IMR-90 (cell line): ENCODE measurements at regions not wholly inside any gene's neighbourhood (a gene's known extent, or its start where the extent isn't known, plus 50 kb on each side); places are given as distances from the start of the nearest gene placed in this dataset.

Experiments used
- ATAC-seq: fragments of 200-7000 bp; cut with Tn5 transposase; 2 replicates; pipeline ENCODE4 v1.9.1; 2020; ENCODE audit warnings: low read depth, mild to moderate bottlenecking, moderate library complexity
- BruUV-seq: library from RNA; stranded (reverse); fragments of 400-500 nt; replicated peaks from 2 replicates; lab custom pipeline; 2021; lab: Mats Ljungman, UMichigan
- CTCF ChIA-PET: fragments of 300-600 bp; formaldehyde crosslinking; extraction: SDS; loops from one replicate; lab custom pipeline; 2021; ENCODE audit warnings: antibody characterized with exemption; lab: Yijun Ruan, JAX
- POLR2A ChIA-PET: fragments of 300-600 bp; sonication (Branson Sonifier 250); formaldehyde crosslinking; loops from one replicate; lab custom pipeline; 2022; ENCODE audit warnings: antibody characterized with exemption; ENCODE audit not compliant: unreplicated experiment; lab: Charles Lee
- DNase-seq: peaks from one replicate; pipeline ENCODE4 v3.0.0; 2013
- H2AFZ ChIP-seq: replicated peaks from 2 replicates; pipeline ENCODE3; 2013; ENCODE audit warnings: low read length, mild to moderate bottlenecking; ENCODE audit not compliant: poor library complexity
- H2AK5ac ChIP-seq: 2 replicates; pipeline ENCODE4 v1.6.1; 2013; ENCODE audit warnings: low read depth, low read length, inconsistent platforms
- H2AK9ac ChIP-seq: replicated peaks from 2 replicates; pipeline ENCODE3; 2013; ENCODE audit warnings: mild to moderate bottlenecking, low read depth, low read length, moderate library complexity; ENCODE audit not compliant: poor library complexity
- H2BK120ac ChIP-seq: 2 replicates; pipeline ENCODE4 v1.6.1; 2013; ENCODE audit warnings: low read depth, low read length, inconsistent platforms
- H2BK15ac ChIP-seq: 3 replicates; pipeline ENCODE4 v1.6.1; 2013; ENCODE audit warnings: low read depth, low read length, inconsistent platforms
- H2BK20ac ChIP-seq: 2 replicates; pipeline ENCODE4 v1.6.1; 2013; ENCODE audit warnings: low read depth, mild to moderate bottlenecking, inconsistent platforms, low read length, moderate library complexity
- H2BK5ac ChIP-seq: 2 replicates; pipeline ENCODE4 v1.6.1; 2013; ENCODE audit warnings: mild to moderate bottlenecking, low read depth, low read length, inconsistent platforms; ENCODE audit not compliant: poor library complexity, severe bottlenecking
- H3K14ac ChIP-seq: replicated peaks from 2 replicates; pipeline ENCODE4 v1.6.1; 2013; ENCODE audit warnings: low read depth, low read length, inconsistent platforms
- H3K18ac ChIP-seq: 2 replicates; pipeline ENCODE4 v1.6.1; 2013; ENCODE audit warnings: low read depth, low read length, control low read depth
- H3K23ac ChIP-seq: 2 replicates; pipeline ENCODE4 v1.6.1; 2013; ENCODE audit warnings: low read depth, low read length, inconsistent platforms
- H3K27ac ChIP-seq: 2 replicates; pipeline ENCODE4 v1.5.1; 2013; ENCODE audit warnings: mild to moderate bottlenecking, control low read depth, low read length; ENCODE audit not compliant: insufficient read depth
- H3K27me3 ChIP-seq: 2 replicates; pipeline ENCODE4 v1.6.1; 2013; ENCODE audit warnings: low read length; ENCODE audit not compliant: control insufficient read depth, insufficient read depth
- H3K36me3 ChIP-seq: 2 replicates; pipeline ENCODE4 v1.6.1; 2013; ENCODE audit warnings: low read length, mixed read lengths; ENCODE audit not compliant: control insufficient read depth, insufficient read depth
- H3K4ac ChIP-seq: 2 replicates; pipeline ENCODE4 v1.6.1; 2013; ENCODE audit warnings: low read depth, low read length, inconsistent platforms
- H3K4me1 ChIP-seq: 2 replicates; pipeline ENCODE4 v1.6.1; 2013; ENCODE audit warnings: low read length, mixed read lengths; ENCODE audit not compliant: control insufficient read depth, insufficient read depth
- H3K4me2 ChIP-seq: 2 replicates; pipeline ENCODE4 v1.6.1; 2013; ENCODE audit warnings: low read depth, mild to moderate bottlenecking, control low read depth, low read length, moderate library complexity
- H3K4me3 ChIP-seq: 2 replicates; pipeline ENCODE4 v1.5.1; 2013; ENCODE audit warnings: low read depth, mild to moderate bottlenecking, control low read depth, low read length, moderate library complexity; ENCODE audit not compliant: insufficient read depth
- H3K56ac ChIP-seq: 2 replicates; pipeline ENCODE4 v1.6.1; 2013; ENCODE audit warnings: low read length, inconsistent platforms; ENCODE audit not compliant: insufficient read depth; ENCODE audit errors: extremely low read depth
- H3K79me1 ChIP-seq, 2 experiments: 2 replicates each; pipeline ENCODE4 v1.6.1; 2013; ENCODE audit warnings: low read length in 2 of 2, inconsistent platforms in 1 of 2, low read depth in 1 of 2
- H3K9ac ChIP-seq: 2 replicates; pipeline ENCODE4 v1.6.1; 2013; ENCODE audit warnings: low read depth, low read length, control low read depth
- H3K9me1 ChIP-seq: 2 replicates; pipeline ENCODE4 v1.6.1; 2013; ENCODE audit warnings: low read length, inconsistent platforms; ENCODE audit not compliant: insufficient read depth
- H3K9me3 ChIP-seq: 2 replicates; pipeline ENCODE4 v1.6.1; 2013; ENCODE audit warnings: low read length; ENCODE audit not compliant: control insufficient read depth, insufficient read depth
- H4K20me1 ChIP-seq: 2 replicates; pipeline ENCODE4 v1.6.1; 2013; ENCODE audit warnings: low read length, inconsistent platforms; ENCODE audit not compliant: insufficient read depth
- H4K5ac ChIP-seq: 2 replicates; pipeline ENCODE4 v1.6.1; 2013; ENCODE audit warnings: mild to moderate bottlenecking, low read depth, low read length, control low read depth
- H4K8ac ChIP-seq, 2 experiments: 2 replicates each; pipeline ENCODE4 v1.6.1; 2013; ENCODE audit warnings: low read depth in 2 of 2, low read length in 2 of 2, control low read depth in 1 of 2, inconsistent platforms in 1 of 2
- H4K91ac ChIP-seq: 2 replicates; pipeline ENCODE4 v1.6.1; 2013; ENCODE audit warnings: low read depth, low read length, inconsistent platforms; ENCODE audit not compliant: insufficient read depth
- CEBPB ChIP-seq: IDR thresholded peaks from 2 replicates; pipeline ENCODE4 v1.6.1; 2012; ENCODE audit warnings: low read depth, low read length, improper control_type of control experiment
- CHD1 ChIP-seq: IDR thresholded peaks from 2 replicates; pipeline ENCODE4 v1.6.1; 2012; ENCODE audit warnings: low read depth, low read length, improper control_type of control experiment
- MAFK ChIP-seq: IDR thresholded peaks from 2 replicates; pipeline ENCODE4 v1.6.1; 2012; ENCODE audit warnings: low read depth, low read length, improper control_type of control experiment
- MAZ ChIP-seq: IDR thresholded peaks from 2 replicates; pipeline ENCODE4 v1.6.1; 2012; ENCODE audit warnings: low read depth, mild to moderate bottlenecking, low read length, improper control_type of control experiment, moderate library complexity, borderline replicate concordance
- RAD21 ChIP-seq: IDR thresholded peaks from 2 replicates; pipeline ENCODE4 v1.6.1; 2012; ENCODE audit warnings: low read length, improper control_type of control experiment
- SMC3 ChIP-seq: fragments of 150-350 bp; IDR thresholded peaks from 2 replicates; pipeline ENCODE4 v1.6.1; 2016; ENCODE audit warnings: low read depth, mild to moderate bottlenecking, antibody characterized with exemption, low read length, moderate library complexity
- WGBS, 2 experiments: methylation state at CpG; one replicate each; pipeline versions ENCODE4 v1.1.5 to v1.1.7; 2013; ENCODE audit warnings: missing lambda C conversion rate in 2 of 2; ENCODE audit not compliant: insufficient read length in 1 of 2; ENCODE audit errors: extremely low coverage in 2 of 2; 5-methylcytosine and 5-hydroxymethylcytosine counted together
- dilution Hi-C: fragments of 300-500 bp; cut with HindIII; formaldehyde crosslinking; loops from one replicate; pipeline ENCODE4 v1.14.3; 2018; ENCODE audit warnings: low sequenced_read_pairs; ENCODE audit not compliant: unreplicated experiment
- in situ Hi-C: fragments of 300-500 bp; cut with MboI; formaldehyde crosslinking; loops from 3 replicates; pipeline ENCODE4 v1.14.3; 2019; ENCODE audit warnings: low sequenced_read_pairs, inconsistent platforms, mixed read lengths
- intact Hi-C: fragments of 100-400 bp; cut with micrococcal nuclease; formaldehyde crosslinking; loops from 2 replicates; pipeline ENCODE4 v1.10.0; 2022

DNA sequence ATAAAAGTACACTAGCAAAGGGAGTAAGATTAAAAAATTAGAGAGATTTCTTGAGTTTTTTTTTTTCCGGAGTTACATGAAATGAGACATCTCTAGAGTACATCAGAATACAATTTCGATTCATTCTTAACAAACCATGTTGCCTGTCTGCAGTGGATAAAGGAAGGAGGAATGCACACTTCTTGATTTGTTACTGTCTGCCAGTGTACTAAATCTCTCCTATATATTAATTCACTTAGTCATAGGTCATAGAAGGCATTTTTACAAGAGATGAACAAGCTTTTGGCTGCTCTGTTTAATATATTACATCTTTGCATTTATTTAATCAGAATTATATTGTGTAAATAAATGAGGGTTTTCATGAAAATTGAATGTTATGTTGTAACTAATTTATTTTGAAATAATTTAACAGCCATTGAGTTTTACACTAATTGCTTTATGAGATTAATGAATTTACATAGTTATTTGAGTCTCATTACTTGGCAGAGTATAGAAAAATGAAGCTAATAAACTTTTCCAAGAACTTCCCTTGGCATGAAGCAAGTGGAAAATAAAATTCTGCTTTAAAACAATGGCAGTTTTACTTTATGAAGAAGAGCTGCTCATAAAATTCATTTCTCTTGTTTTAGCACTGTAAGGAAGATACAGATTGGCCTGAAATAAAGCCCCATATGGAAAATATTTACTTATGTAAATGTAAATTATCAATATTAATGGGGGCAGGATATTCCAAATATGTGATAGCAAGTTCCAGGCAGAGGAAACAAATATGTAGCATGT is 1284.7 kb downstream of the BRINP3 start:
- no peak overlapping the region for H4K8ac ChIP-seq
- no peak overlapping the region for H3K4me2 ChIP-seq
- CTCF ChIA-PET, result no interaction called here
- no CpG with 5 or more reads among the region's 2 CpGs for WGBS, 2 experiments
- no peak overlapping the region for H2AK5ac ChIP-seq
- H2AFZ ChIP-seq, result no peak overlapping the region
- no peak overlapping the region for H4K91ac ChIP-seq
- TF ChIP-seq RAD21 (no peak), MAFK (no peak), MAZ (no peak), SMC3 (no peak), CHD1 (no peak), CEBPB (no peak)
- no peak overlapping the region for H2BK15ac ChIP-seq
- H3K9me1 ChIP-seq, result no peaks in the 10 kb centered on the region; the same call in 1 of the 2 replicates
- H3K27ac ChIP-seq, result no peak overlapping the region
- H3K27me3 ChIP-seq, result no peaks in the 10 kb centered on the region
- H4K5ac ChIP-seq, result no peak overlapping the region
- in situ Hi-C loops, result no loop called here
- DNase-seq (no peak), ATAC-seq (no peak)
- H2BK20ac ChIP-seq, result no peak overlapping the region
- dilution Hi-C loops, result no loop called here
- H3K9ac ChIP-seq, result no peak overlapping the region
- H3K18ac ChIP-seq, result no peak overlapping the region
- no peak overlapping the region for H3K4ac ChIP-seq
- H2BK5ac ChIP-seq, result no peak overlapping the region
- no peak overlapping the region for H3K23ac ChIP-seq
- H3K14ac ChIP-seq, result no peak overlapping the region
- no peaks in the 10 kb centered on the region for H3K9me3 ChIP-seq
- H3K4me3 ChIP-seq, result no peak overlapping the region
- BruUV-seq, result no TSS peak
- H2BK120ac ChIP-seq, result no peak overlapping the region
- H3K4me1 ChIP-seq, result no peaks in the 10 kb centered on the region
- intact Hi-C loops, result no loop called here
- H3K56ac ChIP-seq, result no peak overlapping the region
- no peaks in the 10 kb centered on the region for H4K20me1 ChIP-seq
- no peaks in the 10 kb centered on the region for H3K36me3 ChIP-seq
- H3K79me1 ChIP-seq, result no peaks in the 10 kb centered on the region
- POLR2A ChIA-PET, result no interaction called here
- no peak overlapping the region for H2AK9ac ChIP-seq
